Retinal pigment epithelial cell (primary cell): ENCODE measurements at regions not wholly inside any gene's neighbourhood (a gene's known extent, or its start where the extent isn't known, plus 50 kb on each side); places are given as distances from the start of the nearest gene placed in this dataset.

ENCODE experiments used
- DNase-seq: peaks from one replicate; pipeline ENCODE4 v3.0.0-alpha.2; 2010; ENCODE audit warnings: low read depth
- H3K4me3 ChIP-seq: 2 replicates; pipeline ENCODE4 v1.5.1; 2011; ENCODE audit warnings: mild to moderate bottlenecking, low read length, control low read depth, moderate library complexity
- CTCF ChIP-seq: conservative IDR thresholded peaks from 2 replicates; pipeline ENCODE4 v1.5.1; 2011; ENCODE audit warnings: low read depth, low read length, control low read depth, inconsistent platforms

- H3K4me3 ChIP-seq, result no peak overlapping the region
- DNase-seq, result no peak
- no peak for TF ChIP-seq CTCF
Observed at GRCh38 chr10:29858702-29859267, 200.6 kb downstream of the JCAD start.

GRCh38 chr10:29857843-29858701, 201.3 kb downstream of the JCAD start:
- no peak for DNase-seq

GRCh38 chr10:29856295-29856694, 203.1 kb downstream of the JCAD start:
- DNase-seq, result no peak
- H3K4me3 ChIP-seq, result no peak overlapping the region
- no peak for TF ChIP-seq CTCF

More at GRCh38 chr10:29857843-29858701, 201.3 kb downstream of the JCAD start:
- peak; percentile 83 for TF ChIP-seq CTCF
- H3K4me3 ChIP-seq, result no peak overlapping the region

GRCh38 chr10:29853913-29854312, 205.5 kb downstream of the JCAD start:
- DNase-seq, result no peak
- TF ChIP-seq CTCF, result no peak
- no peak overlapping the region for H3K4me3 ChIP-seq

GRCh38 chr10:29851241-29851640, 208.1 kb downstream of the JCAD start:
- TF ChIP-seq CTCF, result no peak
- no peak for DNase-seq
- no peak overlapping the region for H3K4me3 ChIP-seq

- DNase-seq, result no peak
- no peak overlapping the region for H3K4me3 ChIP-seq
- no peak for TF ChIP-seq CTCF
Observed at GRCh38 chr10:29850371-29850770, 209.0 kb downstream of the JCAD start.

GRCh38 chr10:29849886-29850285, 209.5 kb downstream of the JCAD start:
- no peak for TF ChIP-seq CTCF
- DNase-seq, result no peak

More at GRCh38 chr10:29849886-29850285, 209.5 kb downstream of the JCAD start:
- H3K4me3 ChIP-seq, result no peak overlapping the region
